MM.1S (cell line): ENCODE measurements at regions not wholly inside any gene's neighbourhood (a gene's known extent, or its start where the extent isn't known, plus 50 kb on each side); places are given as distances from the start of the nearest gene placed in this dataset.

Experiments
- CTCF ChIP-seq: fragments of 300-600 bp; sonication (generic); IDR thresholded peaks from 2 replicates; pipeline ENCODE4 v1.5.1; 2016; ENCODE audit warnings: antibody characterized with exemption, low read length, mixed read lengths
- EZH2 ChIP-seq: fragments of 300-600 bp; sonication (generic); optimal IDR thresholded peaks from 2 replicates; pipeline ENCODE3; 2017; ENCODE audit warnings: low read depth, mild to moderate bottlenecking, antibody characterized with exemption, low read length, mixed read lengths
- EZH2phosphoT487 ChIP-seq: fragments of 300-600 bp; sonication (generic); IDR thresholded peaks from 2 replicates; pipeline ENCODE4 v1.6.1; 2018; ENCODE audit warnings: antibody characterized with exemption, low read length

DNA sequence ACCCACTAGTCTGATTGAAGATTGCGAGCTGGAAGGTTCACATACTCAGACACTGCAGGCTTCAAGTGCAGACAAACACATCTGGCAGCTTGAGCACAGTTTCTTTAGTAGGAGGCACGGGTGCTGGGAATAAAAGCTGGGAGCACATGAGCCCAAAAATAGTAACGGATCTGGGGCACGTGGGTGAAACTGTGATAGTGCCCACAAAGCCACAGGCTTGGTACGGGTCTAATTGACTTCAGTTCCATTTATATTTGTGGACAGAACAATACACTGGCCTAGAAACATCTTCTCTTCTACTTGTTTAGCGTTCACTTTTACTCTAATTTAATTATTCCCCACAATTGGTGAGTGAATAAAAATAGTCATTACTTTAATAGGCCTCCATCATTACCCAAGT is 2370.7 kb downstream of the PCDH7 start:
- TF ChIP-seq CTCF (no peak), EZH2 (no peak), EZH2phosphoT487 (no peak)
